ENCODE measurements at regions not wholly inside any gene's neighbourhood (a gene's known extent, or its start where the extent isn't known, plus 50 kb on each side); places are given as distances from the start of the nearest gene placed in this dataset.

DNA sequence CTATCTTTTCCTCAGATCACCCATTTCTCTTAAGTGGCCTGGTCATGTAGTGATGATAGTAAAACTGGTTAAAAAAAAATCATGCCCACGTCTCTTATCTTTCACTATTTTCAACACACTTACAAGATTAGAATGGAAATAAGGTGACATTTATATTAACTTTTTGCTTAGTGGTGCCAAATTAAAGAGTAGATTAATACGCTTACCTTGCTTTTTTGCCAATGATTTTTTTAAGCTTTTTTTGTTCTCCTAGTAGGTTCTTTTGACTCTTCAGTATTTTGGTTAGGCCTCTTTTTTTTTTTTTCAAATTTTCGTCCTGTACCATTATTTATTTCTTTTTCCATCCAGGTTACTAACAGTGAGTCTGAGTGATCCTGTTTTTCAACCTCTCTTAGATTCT lies 147.9 kb downstream of the PTCSC3 start:
- DNase-seq (ENCODE audit: low read depth), result no peak

DNA sequence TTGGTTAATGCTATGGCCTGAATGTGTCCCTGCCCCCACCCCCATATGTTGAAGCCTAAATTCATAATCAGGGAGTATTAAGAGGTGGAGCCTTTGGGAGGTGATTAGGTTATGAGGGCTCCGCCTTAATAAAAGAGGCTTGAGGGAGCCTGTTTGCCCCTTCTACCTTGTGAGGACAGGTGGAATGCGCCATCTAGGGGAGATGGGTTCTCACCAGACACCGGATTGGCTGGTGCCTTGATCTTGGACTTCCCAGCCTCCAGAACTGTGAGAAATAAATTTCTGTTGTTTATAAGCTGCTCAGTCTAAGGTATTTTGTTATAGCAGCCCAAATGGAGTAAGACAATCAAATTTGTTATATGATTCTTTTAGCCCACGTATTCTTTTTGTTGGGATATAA lies 148.3 kb downstream of the PTCSC3 start:
- no peak for DNase-seq (ENCODE audit: low read depth)

DNA sequence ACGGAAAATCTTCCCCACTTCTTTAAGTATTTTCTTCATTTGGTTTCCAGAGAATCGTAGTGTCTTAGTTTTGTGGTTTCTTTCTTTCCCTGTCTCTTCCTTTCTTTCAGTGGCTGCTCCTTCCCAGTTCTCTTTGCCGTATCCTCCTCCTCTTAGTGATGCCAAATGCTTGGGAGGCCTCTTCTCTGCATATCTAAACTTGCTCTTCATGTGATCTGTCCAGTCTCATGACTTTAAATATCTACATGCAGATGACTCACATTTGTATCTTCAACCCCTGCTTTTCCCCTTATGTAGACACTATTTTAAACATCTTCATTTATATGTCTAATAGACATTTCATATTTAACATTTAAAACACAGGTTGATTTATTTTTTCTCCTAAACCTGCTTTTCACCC lies 149.2 kb downstream of the PTCSC3 start:
- no peak for DNase-seq (ENCODE audit: low read depth)

DNA sequence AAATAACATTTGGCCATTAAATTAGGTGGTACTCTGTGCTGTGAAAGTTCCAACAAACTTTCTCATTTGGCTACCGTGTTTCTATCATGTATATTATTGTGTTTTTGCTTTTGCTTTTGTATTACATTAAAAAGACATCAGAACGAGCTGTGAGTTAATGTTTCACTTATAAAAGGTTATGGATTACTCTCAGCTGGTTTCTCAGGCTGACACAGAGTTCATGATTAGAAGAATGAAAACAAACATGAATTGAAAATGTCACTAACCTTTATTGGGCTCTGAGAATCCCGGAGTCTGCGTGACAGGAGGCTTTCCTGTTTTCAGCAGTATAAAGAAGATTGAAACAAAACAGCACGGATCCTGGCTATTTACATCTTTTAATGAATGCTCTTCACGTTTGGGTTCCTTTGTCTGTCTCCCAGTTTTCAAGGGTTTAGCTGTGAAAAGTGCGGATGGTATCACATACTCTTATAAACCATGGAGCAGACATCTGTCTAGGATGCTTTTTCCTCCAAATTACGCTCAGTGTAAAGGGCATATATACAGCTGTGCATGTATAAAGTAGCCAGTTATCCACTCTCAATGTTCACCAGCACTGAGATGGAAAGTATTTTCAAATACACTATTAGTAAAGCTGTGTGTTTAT lies 153.6 kb downstream of the PTCSC3 start:
- DNase-seq (ENCODE audit: low read depth), result no peak

DNA sequence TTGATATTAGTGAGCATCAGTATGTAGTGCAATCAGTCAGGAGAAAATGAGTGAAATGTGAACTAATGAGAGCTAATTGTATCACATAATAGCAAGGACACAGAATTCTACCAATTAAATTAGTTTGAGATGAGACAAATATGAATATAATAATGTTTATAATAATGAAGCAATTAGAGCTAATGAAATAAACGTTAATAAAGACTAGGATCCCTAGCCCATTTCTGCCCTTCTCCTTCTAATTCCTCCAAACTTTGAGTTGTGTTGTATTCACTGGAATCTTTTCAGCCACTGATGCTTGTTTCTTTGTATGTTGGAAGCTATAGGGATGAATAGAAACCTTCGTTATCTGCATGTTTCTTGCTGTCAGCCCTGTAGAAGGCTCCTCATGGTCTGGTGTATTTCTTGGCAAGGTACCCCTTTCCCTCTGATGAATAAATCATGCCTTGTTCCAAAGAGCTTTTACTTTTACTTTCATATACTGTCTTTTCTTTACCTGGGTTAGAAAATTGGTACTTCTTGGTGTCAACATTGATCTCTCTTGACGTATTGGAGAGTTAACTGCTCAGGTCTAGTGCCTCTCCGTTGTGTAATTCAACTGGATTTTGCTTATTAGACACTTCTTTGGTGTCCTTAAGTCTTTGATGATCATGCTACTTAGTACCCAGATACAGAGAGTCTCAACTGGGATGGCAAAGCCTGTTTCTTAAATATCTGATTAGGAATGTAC lies 154.8 kb downstream of the PTCSC3 start:
- DNase-seq (ENCODE audit: low read depth), result no peak

DNA sequence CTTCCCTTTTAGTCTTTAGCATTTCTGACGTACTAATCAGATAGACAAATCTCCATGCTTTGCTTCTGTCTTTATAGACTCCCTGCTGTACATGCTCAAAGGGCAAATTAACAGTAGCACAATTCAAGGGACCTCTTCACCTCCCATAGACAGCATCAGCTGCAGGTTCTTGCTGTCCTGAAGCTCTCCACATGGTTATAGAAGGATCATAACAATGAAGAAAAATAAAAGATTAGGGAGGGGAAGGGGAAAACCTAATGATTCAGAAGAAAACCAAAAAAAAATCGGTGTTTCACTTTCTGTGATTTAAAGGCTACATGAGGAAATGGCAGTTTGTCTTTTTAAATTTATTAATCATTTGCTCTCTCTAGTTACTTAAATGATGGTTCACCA lies 155.5 kb downstream of the PTCSC3 start:
- DNase-seq (ENCODE audit: low read depth), result no peak

DNA sequence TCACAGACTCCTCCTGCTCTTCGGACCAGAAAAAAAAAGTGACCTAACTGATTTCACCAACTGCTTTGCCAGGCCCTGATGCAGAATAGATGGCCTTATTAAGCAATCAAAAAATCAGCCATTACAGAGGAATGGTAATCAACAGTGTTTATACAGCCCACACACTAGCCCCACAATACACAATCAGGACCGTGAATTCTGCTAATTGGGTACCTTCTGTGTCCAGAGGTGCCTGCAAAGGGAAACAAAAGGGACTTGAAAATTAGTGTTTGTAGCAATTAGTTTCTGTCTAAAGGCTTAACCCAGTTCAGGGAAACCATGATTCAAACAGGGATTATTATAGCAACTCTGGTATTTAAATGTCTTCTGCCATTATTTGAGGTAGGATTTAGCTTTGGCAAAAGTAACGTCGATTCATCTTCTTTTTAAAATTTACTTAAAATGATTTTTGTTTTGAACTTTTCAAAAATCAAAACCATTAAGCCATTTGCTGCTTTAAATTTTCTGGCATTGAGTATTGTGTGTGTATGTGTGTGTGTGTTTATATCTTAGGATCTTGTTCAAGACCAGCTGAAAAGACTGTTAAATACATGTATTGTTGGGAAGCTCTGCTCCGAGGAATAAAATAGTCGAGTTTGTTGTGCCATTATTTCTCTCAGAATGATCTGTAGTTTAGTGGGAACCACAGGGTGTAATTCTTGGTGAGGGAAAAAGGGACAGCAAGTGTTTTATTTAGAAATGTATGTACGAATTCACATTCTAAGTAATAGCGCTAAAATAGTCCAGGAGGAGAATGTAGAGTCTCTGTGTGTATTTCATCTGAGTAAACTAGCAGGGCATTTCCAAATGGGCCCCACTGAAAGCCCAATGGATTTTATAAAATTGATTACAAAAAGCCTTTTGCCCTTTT lies 156.1 kb downstream of the PTCSC3 start:
- DNase-seq (ENCODE audit: low read depth), result no peak

DNA sequence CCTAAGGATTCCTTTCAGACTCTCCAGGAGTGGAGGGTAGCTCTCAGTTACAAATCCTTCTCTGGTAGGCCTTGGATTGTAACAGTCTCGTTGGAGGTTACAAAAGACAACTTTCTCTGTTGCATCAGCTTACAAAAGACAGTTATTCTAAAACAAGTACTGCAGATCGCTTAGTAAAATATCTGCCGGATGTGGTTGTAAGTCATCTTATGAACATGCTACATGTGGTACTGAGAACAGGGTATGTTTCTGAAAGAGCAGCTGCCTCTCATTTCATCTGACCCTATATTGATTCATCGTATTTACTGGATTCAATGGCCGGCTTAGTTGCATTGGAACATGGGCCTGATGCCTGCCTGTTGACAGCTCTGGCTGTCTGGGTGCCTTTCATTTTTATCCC lies 157.4 kb downstream of the PTCSC3 start:
- DNase-seq (ENCODE audit: low read depth), result no peak

DNA sequence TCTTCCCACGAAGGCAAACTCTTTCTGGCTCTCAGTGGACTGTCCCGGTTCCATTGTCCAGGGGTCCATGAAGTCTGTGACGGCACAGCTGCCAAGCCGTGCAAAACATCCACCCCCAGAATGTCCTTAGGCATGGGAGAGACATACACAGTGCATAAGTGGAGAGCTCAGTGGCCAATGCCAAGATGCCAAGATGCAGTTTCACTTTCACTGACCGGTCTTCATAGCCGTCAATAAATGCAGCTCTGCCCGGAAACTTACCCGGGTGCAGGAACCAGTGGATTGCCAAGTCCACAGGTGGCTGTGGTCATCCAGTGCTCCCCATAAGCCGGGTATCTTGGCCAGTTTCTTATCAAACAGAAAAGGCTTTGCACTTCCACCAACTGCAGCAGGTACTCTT lies 162.3 kb downstream of the PTCSC3 start:
- DNase-seq (ENCODE audit: low read depth), result no peak

DNA sequence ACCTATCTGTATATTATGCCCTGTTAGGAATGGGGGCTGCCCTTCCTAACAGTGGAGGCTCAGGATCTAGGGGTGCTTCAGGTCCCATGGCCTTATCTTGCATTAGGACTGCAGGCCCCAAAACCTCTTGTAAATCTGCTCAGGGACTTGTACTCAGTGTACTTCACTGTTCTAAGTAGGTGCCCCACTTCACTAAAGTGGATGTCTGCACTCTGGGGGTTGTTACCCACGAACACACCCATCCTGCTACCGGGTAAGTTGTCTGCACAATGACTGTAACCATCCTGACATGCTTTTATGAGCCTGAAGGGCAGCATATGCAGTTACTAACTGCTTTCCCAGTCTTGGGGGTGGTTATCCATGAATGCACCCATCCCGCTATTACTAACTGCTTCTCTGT lies 163.0 kb downstream of the PTCSC3 start:
- DNase-seq (ENCODE audit: low read depth), result no peak

DNA sequence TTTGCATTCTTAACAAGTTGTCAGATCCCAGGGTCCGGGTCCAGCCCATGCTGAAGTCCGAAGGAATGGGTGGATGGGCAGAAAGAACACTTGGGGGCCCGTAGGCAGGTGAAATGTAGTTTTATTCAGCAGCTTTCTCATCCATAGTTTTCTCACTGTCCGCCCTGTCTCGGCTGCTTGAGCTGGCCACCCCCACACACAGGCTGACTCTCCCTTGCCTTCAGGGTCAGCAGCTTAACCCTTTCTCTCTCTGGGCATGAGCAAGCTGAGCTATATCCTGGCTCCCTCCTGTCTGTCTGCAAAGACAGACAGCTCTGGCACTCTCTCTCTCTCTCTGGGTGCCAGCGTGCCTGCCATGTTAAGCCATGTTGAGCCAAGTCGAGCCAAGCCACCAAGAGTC lies 163.9 kb downstream of the PTCSC3 start:
- DNase-seq (ENCODE audit: low read depth), result no peak

DNA sequence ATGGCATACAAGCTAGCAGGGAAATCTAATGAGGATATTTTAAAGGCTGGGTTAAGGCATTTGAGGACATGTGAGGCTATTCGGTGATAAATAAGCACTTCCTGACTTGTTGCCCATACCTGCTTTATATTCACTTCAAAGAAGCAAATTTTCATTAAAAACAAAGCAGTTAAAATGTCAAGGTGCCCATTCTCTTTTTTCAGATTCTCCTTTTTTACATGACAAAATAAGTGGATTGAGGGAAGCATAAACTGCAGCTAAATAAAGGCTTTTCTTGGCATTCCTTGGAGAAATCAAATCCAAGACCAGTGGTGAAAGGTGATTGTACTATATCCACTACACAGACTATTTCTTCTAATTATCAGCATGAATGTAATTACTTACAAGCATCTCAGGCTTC lies 166.9 kb downstream of the PTCSC3 start:
- DNase-seq (ENCODE audit: low read depth), result no peak

DNA sequence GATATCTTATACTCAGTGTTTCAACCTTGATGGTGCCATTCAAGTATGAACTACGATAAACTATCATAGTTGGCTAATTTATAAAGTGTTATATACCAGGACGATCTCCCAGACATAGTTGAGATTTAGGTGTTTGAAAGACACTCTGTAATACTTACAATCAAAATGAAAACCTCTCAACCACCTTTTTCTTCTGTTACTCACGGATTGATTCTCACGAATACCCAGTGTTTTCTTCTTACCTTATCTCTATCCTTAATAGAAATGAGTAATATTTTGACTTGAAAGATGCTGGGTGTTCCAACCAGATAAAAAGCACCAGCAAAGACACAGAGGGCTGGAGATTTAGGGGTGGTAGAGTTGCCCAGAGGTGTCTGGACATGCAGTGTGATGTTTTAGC lies 169.9 kb downstream of the PTCSC3 start:
- DNase-seq (ENCODE audit: low read depth), result no peak

DNA sequence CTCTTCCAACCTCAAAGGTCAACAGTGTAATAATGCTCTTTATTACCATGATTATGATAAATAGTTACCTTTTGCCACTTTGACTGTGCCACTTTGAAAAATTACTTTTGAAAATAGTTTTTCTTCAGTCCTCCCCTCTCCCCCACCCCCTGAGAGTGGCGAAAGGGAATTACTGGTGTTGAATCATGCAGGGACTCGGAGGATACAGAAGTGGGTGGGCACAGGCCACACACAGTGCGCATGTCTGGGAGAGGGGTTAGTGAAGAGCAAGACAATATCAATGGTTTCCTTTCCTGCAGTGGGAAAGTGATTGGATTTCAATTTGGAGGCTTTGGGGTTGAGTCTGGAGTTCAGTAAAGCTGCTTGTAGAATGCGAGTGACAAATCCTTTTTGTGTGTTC lies 170.9 kb downstream of the PTCSC3 start:
- no peak for DNase-seq (ENCODE audit: low read depth)

DNA sequence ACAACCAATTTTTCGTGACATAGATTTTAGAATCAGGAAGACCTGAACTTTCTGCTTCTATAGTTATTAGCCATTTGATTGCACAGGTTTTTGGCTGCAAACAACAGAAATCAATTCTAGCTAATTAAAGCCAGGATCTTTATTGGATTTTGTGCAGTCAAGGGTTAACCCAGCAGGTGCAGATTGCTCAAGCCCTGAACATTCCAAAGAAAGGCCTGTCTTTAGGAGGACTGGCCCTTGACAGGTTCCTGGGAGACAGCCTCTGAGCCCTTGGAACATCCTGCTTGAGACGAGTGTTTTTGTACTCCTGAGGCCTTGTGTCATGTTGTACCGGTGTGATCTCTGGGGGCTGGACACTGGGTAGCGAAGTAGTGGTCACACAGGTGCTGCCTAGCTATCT lies 174.6 kb downstream of the PTCSC3 start:
- no peak for DNase-seq (ENCODE audit: low read depth)

DNA sequence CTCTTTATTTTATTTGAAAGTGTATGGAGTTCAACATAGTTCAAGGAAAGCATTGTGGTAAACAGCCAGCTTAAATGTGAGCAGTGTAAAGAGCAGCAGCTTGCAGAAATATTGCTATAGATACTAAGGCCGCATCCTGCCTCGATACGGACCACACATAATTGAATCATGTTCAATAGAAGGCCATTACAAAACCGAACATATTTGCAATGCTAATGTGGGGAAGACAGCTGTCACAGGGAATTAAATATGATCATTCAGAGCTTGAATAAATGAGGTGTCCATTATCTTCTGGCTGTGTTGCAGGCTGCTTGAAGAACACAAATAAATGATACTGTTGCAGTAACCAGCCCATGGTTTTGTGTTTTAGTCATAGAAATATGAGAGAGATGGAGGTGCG lies 173.2 kb downstream of the BRMS1L start:
- DNase-seq (ENCODE audit: low read depth), result no peak

DNA sequence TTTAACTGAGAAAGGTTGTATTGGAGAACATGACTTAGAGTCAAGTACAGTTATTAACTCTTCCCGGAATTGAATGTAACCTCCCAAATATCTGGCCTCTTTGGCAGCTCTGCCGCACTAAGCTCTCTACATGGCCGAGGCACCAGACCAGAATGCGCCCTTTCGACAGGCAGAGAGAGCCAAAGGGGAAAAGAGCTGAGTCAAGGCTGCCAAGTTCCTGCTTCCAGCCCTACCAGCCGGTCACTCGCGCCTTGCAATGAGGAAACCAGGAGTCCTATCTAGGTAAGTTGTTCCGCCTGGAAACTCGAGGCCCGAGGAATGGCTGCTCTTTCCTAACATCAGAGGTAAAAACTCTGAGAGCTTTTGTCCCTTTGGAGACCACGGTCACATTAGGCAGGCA lies 172.2 kb downstream of the BRMS1L start:
- DNase-seq (ENCODE audit: low read depth), result no peak

DNA sequence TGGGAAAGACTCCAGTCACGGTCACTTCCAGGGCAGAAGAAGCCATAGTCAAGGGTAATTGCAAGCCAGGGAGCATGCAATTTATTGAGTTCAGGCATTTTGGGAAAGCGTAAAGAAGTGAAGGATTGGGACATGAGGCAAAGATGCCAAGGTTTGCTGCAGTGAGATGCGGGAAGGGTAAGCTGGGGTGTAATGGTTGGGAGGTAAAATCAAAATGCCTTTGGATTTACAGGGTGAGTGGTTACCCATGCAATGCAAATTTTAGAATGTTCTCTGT lies 167.5 kb downstream of the BRMS1L start:
- no peak for DNase-seq (ENCODE audit: low read depth)

DNA sequence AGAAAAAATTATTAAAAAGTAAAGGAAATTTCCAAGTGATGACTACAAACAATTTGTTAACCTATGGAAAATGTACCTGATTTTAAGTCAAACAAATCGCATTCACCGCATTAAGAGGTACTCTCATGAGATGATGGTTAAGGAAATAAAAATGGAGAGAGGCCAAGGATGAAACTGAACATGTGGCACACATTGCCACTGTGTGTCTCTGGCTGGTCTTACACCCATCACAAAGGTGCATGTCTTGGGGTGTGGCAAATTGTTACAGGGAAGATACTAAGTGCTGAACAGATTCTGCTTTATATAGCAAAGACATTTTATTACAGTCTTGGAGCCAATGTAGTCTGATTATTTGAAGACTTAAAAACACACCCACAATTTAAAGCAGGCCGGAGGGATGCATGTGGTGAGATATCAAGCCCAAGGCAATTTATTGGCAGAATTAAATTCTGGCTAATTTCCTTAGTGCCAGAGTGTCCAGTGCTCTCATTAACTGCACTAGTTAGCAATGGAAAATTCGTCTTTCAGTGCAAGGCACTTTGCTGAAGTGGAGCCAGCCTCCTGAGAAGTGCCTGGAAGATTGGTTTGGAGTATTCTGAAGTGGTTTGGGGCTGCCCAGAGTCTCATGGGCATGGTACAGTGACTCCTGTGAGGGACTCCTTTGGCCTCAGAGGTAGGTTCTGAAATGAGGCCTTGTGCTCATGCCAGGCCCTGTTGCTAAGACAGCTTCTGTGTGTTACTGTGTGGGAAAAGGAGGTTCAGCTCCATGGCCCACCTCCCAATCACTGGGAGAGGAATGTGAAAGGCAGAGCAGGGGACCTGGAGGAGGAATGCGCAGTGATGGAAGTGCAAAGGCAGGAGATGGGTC lies 166.9 kb downstream of the BRMS1L start:
- DNase-seq (ENCODE audit: low read depth), result no peak

DNA sequence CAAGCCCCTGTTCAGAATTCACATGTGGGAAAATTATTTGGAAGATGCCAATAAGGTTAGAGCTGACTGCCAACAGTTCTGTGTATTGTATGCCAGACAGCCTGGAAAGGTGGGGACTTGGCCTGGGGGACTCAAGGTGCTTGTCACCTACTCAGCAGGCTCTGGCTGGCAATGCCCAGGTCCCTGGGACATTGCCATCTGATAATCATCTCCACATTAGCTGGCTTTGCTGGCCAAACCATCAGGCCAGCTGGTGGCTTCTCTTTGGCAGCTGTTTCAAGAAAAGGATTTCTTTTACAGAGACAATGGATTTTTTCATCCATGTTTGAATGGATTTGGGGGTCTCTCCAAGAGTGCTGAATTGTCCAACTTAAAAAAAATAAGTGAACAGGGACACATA lies 165.2 kb downstream of the BRMS1L start:
- DNase-seq (ENCODE audit: low read depth), result no peak

DNA sequence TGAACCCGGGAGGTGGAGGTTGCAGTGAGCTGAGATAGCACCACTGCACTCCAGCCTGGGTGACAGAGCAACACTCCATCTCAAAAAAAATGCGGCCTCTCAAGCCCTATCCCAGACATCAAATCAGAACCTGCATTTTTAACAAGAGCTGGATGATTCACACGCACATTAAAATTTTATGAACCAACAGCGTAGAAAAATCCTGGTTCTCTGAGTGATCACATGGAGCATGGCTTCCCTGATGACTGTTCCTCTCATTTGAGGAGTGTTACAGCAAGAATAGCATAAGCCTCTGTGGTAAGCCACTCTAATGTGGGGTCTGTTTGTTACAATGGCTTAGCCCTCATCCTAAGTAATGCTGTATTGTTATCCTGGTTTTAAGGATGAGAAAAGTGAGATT lies 163.6 kb downstream of the BRMS1L start:
- no peak for DNase-seq (ENCODE audit: low read depth)

DNA sequence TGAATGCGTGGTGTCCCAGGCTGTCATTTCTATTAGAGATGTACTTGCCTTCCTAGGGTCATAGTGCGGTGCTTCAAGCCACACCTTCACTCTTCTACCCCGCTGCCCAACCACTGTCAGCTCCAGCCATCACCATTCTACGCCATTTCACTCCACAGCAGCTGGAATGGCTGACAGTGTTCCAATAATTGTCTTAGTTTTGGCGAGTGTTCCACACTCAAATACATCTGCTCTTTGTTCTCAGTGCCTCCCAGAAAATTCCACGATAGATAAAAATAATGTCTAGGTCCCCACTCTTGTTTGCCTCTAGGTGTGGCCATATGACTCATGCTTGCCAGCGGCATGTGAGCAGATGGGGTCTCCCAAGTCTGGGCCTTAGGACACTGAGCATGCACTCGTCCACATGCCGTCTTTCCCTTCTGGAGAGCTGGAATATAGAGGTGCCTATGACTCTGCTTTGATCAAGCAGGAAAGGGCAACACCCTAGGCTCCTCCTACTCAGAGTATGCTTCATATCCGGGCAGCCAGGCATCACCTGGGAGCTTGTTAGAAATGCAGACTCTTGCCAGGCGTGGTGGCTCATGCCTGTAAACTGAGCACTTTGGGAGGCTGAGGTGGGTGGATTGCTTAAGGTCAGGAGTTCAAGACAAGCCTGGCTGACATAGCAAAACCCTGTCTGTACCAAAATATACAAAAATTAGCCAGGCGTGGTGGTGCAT lies 163.0 kb downstream of the BRMS1L start:
- no peak for DNase-seq (ENCODE audit: low read depth)
